DMS 273 (cell line): ENCODE measurements at regions not wholly inside any gene's neighbourhood (a gene's known extent, or its start where the extent isn't known, plus 50 kb on each side); places are given as distances from the start of the nearest gene placed in this dataset.
A peak's percentile ranks its signal among the peaks of the same experiment; 100 is the strongest.
"Not testable (repeated sequence)": the region's sequence is repeated elsewhere in the genome, so short reads cannot be mapped to it uniquely, and the experiment has no call there.

Experiments
- DNase-seq: peaks from one replicate; lab custom pipeline; 2025; ENCODE audit not compliant: unreplicated experiment; lab: John Stamatoyannopoulos, UW

DNA sequence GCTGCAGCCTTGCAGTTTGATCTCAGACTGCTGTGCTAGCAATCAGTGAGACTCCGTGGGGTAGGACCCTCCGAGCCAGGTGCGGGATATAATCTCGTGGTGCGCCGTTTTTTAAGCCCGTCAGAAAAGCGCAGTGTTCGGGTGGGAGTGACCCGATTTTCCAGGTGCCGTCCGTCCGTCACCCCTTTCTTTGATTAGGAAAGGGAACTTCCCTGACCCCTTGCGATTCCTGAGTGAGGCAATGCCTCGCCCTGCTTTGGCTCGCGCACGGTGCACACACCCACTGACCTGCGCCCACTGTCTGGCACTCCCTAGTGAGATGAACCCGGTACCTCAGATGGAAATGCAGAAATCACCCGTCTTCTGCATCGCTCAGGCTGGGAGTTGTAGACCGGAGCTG lies 203.2 kb downstream of the SNCAIP start:
- not testable (repeated sequence) for DNase-seq

DNA sequence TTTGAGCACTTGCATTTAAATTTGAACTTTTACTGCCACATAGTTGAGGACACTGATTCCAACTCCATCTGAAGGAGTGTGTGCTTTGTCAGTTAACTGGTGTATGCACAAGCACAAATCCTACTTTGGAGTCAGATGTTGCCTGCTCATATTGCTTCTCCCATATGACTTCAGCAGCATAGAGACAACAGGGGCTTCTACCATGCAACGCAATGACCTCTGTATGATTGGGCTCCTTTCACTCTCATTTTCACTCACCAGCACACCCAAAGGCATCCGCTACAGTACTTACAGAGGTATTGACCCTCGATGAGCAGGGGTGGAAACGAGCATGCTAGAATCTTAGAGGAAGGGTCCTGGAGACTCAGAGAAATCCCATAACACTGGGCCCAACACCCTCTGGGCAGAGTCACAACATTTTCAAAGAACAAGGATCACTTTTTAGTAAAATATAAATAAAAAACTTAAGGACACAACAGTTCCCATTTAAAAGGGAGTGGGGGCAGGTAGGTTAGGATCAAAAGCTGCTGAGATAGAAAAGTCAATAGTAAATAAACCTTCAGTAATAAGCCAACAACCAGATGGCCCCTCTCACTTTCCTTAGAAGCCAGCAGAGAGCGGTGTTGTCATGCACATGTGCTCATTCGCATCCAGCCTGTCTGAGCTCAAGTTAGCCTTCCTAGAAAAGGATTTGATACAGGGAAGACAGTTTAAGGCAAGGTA lies 203.8 kb downstream of the SNCAIP start:
- peak; percentile 79 for DNase-seq

DNA sequence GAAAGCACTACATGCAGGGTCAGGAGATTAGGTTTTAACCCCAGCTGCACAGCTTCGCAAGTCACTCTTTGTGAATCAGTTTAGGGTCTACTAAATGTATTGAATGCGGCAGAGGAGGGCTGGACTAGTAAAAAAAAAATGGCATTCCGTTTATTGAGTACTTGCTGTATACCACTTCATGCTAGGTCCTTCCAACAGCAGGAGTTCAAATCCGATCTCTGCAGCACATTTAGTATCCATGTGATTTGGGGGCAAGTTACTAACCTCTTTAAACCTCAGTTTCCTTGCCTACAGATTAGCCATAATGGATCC lies 204.4 kb downstream of the SNCAIP start:
- no peak for DNase-seq

DNA sequence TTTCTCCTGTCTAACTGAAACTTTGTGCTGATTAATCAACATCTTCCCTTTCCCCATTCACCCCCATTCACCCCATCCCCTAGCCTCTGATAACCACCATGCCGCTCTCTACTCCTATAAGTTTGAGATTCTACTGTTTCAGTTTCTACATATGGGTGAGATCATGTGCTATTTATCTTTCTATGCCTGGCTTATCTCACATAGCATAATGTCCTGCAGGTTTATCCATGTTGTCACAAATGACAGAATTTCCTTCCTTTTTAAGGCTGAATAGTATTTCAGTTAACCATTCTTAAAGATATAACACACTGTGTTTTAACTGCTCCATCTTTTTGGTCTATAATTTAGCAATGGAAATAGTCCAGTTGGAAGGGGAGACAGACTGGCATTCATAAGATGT lies 205.1 kb downstream of the SNCAIP start:
- no peak for DNase-seq

- DNase-seq: no peak
These were observed 211.7 kb downstream of the SNCAIP start for GRCh38 chr5:122523776-122524175.

GRCh38 chr5:122527547-122527946 lies 215.5 kb downstream of the SNCAIP start:
- DNase-seq: no peak

DNA sequence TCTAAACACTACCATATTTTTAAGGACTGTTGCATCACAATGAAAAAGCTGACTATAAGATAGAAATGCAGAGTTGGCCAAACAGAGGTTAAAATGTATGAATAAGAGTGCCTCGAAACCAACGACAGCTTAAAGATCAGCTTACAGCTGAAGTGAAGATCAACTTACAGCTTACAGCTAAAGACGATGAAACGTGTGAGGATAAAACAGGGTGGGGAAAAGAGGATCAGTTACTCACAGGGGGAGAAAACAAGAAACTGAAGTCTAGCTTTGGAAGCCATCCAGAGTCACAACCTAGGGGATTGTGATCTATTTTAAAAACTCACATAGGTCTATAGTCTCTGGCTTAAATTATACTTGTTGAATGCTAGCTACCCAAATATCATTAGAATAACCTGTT lies 220.0 kb downstream of the SNCAIP start:
- DNase-seq: no peak

GRCh38 chr5:122533825-122534224 lies 221.8 kb downstream of the SNCAIP start:
- no peak for DNase-seq

GRCh38 chr5:122534829-122535228 lies 222.8 kb downstream of the SNCAIP start:
- no peak for DNase-seq

GRCh38 chr5:122541388-122541787 lies 229.4 kb downstream of the SNCAIP start:
- no peak for DNase-seq

GRCh38 chr5:122545986-122546385 lies 228.9 kb upstream of the SNX2 start:
- DNase-seq: no peak

- DNase-seq: no peak
These were observed 227.7 kb upstream of the SNX2 start for GRCh38 chr5:122547219-122547618.

DNA sequence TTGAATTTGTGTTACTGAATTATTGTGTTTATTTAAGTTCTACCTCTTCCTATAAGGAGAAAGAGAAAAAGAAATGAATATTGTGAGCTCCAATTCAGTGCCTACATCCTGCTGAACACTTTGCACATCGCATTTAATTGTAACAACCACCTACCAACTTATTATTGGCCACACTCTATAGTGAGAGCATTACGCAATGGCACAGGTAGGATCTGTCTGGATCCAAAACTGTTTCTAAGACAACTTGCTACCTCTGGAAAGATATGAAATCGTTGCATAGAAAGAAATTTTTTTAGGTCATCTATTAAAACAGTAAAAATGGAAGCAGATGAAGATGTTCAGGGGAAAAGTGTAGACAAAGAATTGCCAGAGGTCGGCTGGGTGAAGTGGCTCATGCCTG lies 227.2 kb upstream of the SNX2 start:
- DNase-seq: no peak

DNA sequence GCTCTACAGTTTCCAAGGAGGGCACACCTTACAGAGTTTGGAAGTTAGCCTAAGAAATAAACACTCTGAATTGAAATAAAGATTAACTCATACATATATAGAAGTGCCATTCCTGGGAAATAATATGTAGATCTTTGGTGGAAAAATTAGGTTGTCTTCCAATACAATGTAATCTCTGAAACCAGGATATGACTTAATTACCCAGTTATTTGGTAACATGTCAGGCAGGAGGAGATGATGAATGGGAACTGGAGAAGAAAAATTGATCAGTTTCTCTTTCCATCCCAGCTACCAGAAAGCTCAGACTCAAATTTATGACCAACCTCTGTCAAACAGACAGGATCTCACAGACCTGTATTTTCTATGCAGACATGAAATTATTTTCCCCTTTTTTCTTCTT lies 215.2 kb upstream of the SNX2 start:
- no peak for DNase-seq

DNA sequence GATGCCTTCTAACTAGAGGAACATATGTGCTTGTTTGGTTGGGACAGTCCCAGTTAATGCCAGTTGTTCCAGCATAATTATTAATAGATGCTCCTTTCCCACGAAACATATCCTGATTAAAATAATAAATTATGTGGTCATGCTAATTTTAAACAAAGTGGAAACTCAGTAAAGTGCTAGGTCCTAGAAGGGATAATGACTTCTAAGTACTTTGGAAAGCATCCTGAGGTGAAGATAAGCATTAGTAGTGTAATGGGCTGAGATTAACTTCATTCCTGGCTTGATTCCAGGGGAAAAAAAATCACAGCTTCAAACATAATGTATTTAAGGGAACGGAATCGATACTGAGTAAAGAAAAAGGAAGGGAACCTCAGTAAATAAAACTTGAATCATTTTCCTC lies 213.7 kb upstream of the SNX2 start:
- peak; percentile 17 for DNase-seq

DNA sequence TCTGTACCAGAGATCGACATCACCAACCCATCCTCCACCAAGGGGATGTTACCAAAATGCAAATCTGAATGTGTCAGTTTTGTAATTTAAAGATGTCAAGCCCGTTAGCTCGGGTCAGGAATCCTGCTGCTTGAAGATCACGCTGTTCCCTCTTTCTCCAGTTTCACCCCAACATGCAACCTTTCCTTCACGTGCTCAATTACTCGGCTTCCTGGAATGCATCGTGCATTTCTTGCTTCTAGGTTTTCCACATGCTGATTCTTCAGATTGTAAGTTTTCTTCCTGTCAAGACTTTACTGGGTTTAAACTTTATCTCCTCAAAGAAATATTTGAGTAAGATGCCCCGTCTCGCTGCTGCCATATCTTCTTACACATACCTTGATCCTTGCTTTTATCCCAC lies 209.5 kb upstream of the SNX2 start:
- no peak for DNase-seq

DNA sequence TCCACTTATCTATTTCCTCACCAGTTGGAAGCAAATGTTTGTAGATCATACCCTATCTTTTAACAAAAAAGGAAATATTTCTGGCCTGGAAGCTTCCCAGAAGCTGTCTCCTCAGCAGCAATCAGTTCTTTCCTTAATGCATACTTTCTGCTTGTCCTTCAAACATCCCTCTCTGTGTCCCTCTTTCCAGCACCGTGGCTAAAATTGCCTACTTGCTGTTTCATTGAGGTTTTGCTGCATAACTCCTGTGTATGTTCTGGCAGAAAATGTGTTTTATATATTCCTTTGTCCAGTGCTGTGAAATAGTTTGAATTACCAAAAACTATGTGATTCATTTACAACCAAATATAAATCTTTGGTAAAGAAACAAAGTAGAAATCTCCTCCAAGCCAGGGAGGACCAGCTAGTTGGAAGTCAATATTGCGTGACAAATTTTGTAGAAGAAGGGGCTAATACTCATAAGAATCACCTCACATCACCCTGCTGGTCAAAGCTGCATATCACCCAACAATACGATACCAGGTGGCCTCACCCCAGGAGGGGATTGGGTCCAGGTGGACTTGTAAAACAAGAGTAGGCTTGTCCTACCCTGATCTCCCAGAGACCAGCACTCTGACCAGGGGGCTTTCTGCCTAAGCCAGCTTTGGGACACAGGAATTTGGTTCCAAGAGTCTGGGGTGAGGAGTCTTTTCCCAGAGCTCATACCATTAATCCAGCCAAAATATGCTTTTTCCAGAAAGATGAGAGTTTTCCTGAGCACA lies 198.4 kb upstream of the SNX2 start:
- peak; percentile 42 for DNase-seq

DNA sequence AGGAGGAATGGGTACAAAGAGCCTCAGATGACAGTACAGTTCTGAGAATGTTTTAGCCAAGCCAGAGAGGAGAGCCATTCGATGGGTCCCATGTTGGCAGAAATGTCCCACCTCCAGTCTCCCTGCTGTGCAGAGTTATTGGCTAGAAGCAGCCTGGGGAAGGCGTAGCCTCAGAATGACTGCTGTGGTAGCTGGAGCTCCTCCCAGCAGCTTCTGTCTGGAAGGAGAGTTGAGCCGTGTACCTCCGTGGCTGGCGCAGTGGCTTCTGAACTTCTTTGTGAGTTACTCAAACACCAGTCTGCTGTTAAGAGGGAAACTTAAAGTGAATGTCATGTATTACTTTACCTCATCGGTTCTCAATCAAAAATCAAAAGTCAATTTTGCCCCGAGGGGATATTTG lies 193.3 kb upstream of the SNX2 start:
- DNase-seq: no peak

GRCh38 chr5:122584411-122585300 lies 190.2 kb upstream of the SNX2 start:
- no peak for DNase-seq

DNA sequence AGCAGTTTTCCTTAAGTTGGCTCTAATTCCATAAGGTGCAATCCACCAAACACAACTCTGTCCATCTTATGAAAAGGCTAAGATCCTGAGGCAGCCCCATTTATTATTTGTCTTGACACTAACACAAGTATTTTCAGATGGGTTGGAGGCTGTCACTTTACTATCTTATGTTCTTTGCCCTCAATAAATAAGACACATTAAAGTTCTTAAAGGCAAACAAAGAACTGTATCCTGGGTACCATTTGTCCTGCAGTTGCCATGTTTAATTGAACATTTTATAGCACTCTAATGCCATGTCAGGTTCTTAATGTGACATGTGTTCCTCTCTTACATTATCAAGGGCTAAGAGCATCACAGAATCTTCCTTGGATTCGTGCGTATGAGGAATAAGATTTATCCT lies 189.5 kb upstream of the SNX2 start:
- no peak for DNase-seq

DNA sequence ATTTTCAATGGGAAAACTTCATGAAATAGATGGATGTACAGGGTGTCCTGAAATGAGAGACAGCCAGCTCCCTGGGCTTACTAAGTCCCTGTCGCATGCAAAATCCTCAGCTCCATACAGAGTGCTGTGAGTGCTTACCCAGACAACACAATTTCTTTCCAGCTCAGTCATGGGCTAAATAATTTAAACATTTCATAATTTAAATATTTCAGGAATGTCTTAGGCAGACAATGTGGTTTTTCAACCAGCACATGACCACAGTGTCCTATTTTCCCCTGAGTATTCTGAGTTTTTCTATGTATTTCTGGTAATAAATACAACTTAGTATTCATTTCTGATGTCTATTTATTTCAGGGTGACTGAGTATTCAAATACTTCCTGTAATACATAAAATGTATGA lies 188.5 kb upstream of the SNX2 start:
- no peak for DNase-seq

GRCh38 chr5:122591828-122592227 lies 183.1 kb upstream of the SNX2 start:
- no peak for DNase-seq
